Omental fat pad (tissue), 3 donors: ENCODE measurements at regions not wholly inside any gene's neighbourhood (a gene's known extent, or its start where the extent isn't known, plus 50 kb on each side); places are given as distances from the start of the nearest gene placed in this dataset.

Experiments used
- ATAC-seq: fragments of 150-250 bp; one replicate; pipeline ENCODE4 v1.9.1; 2016; ENCODE audit warnings: mild to moderate bottlenecking, moderate library complexity; ENCODE audit not compliant: low FRiP score
- DNase-seq: peaks from one replicate; pipeline ENCODE4 v3.0.0-alpha.2; 2019; ENCODE audit warnings: low spot score
- CTCF ChIP-seq, 3 donors: fragments of 450-650 bp; IDR thresholded peaks; one replicate each; pipeline ENCODE4 v1.5.1; 2016 to 2017; ENCODE audit warnings: antibody characterized with exemption in 3 of 3, mild to moderate bottlenecking in 3 of 3, moderate library complexity in 2 of 3

GRCh38 chr3:160170409-160171370 is 54.5 kb upstream of the C3orf80 start:
- no peak for TF ChIP-seq CTCF (IDR thresholded peaks at IDR 0.05)
- no peak for DNase-seq
- no peak for ATAC-seq

- TF ChIP-seq CTCF (IDR thresholded peaks at IDR 0.05), result no peak
- ATAC-seq (no peak), DNase-seq (no peak)
Observed at GRCh38 chr3:160171813-160172212, 53.4 kb upstream of the C3orf80 start.

- no peak for TF ChIP-seq CTCF (IDR thresholded peaks at IDR 0.05)
- ATAC-seq (no peak), DNase-seq (no peak)
Observed at GRCh38 chr3:160174621-160175020, 50.6 kb upstream of the C3orf80 start.
